HL-60 (cell line): ENCODE measurements at regions not wholly inside any gene's neighbourhood (a gene's known extent, or its start where the extent isn't known, plus 50 kb on each side); places are given as distances from the start of the nearest gene placed in this dataset.

Experiments used
- GABPA ChIP-seq: IDR thresholded peaks from 2 replicates; pipeline ENCODE4 v1.6.1; 2012; ENCODE audit warnings: low read depth
- TF ChIP-seq, protein P1 (sequence below): IDR thresholded peaks from one replicate; pipeline ENCODE4 v1.5.1; 2011; ENCODE audit warnings: low read length, control low read depth, inconsistent platforms; ENCODE audit not compliant: insufficient read depth

DNA sequence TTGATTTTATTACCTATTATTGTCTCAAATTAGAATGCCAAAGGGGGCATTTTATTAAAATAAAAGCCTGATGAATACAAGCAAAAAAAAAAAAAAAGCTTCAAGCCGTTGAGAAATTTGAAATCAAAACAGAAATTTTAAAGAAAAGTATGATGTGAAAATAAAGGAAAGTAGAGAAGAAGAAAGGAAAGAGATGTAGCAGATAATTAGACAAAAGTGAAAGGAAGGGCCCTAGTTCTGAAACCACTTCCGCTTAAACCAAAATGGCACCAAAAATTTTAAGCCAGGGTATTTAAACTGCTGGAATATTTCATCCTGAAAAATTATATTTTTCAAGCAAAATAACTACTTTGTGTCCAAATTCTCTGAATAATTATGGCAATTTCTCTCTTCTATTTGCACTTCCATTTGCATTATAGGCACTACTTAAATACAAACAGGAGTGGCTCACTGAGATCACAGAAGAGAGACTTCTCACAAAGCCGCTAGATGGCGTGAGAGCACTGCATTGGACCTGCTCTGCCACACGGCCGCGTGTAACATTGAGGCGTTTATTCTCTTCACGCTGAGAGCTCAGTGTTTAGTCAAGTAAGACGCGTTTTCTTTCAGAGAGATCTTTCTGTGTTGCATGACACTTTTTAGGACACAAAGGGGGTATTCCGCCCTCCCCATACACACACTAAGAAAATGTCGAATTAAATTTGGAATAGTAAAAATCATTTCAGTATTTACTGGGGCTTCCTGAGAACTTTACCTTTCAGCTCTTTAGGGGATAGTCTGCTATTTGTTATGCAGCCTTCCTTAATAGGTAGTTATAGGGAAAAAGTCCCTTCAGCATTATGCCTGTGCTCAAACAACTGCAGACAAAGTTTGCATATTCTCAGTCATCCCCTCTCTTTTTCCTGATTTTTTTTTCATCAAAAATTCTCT, 368.4 kb upstream of the CCNH start:
- TF ChIP-seq, protein P1, sequence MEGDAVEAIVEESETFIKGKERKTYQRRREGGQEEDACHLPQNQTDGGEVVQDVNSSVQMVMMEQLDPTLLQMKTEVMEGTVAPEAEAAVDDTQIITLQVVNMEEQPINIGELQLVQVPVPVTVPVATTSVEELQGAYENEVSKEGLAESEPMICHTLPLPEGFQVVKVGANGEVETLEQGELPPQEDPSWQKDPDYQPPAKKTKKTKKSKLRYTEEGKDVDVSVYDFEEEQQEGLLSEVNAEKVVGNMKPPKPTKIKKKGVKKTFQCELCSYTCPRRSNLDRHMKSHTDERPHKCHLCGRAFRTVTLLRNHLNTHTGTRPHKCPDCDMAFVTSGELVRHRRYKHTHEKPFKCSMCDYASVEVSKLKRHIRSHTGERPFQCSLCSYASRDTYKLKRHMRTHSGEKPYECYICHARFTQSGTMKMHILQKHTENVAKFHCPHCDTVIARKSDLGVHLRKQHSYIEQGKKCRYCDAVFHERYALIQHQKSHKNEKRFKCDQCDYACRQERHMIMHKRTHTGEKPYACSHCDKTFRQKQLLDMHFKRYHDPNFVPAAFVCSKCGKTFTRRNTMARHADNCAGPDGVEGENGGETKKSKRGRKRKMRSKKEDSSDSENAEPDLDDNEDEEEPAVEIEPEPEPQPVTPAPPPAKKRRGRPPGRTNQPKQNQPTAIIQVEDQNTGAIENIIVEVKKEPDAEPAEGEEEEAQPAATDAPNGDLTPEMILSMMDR: peak; percentile 41
- TF ChIP-seq GABPA: no peak
